Calu3 (cell line): ENCODE measurements at regions not wholly inside any gene's neighbourhood (a gene's known extent, or its start where the extent isn't known, plus 50 kb on each side); places are given as distances from the start of the nearest gene placed in this dataset.

Source experiments
- BruUV-seq: library from RNA; stranded (reverse); fragments of 400-500 nt; replicated peaks from 2 replicates; lab custom pipeline; 2021; lab: Mats Ljungman, UMichigan
- CTCF ChIA-PET: fragments of 300-600 bp; sonication (Branson Sonifier 250); formaldehyde crosslinking; loops from one replicate; lab custom pipeline; 2022; ENCODE audit warnings: antibody characterized with exemption; lab: Charles Lee
- DNase-seq: peaks from one replicate; pipeline ENCODE4 v3.0.0; 2022
- H3K27ac Mint-ChIP-seq: one replicate; pipeline ENCODE4 v1.8.0; 2022; ENCODE audit warnings: mixed read lengths; ENCODE audit not compliant: unreplicated experiment
- H3K27me3 Mint-ChIP-seq: one replicate; pipeline ENCODE4 v1.8.0; 2022; ENCODE audit warnings: mixed read lengths; ENCODE audit not compliant: unreplicated experiment
- H3K36me3 Mint-ChIP-seq: one replicate; pipeline ENCODE4 v1.8.0; 2022; ENCODE audit warnings: mild to moderate bottlenecking, moderate library complexity, mixed read lengths; ENCODE audit not compliant: insufficient read depth, unreplicated experiment
- H3K4me1 Mint-ChIP-seq: one replicate; pipeline ENCODE4 v1.8.0; 2022; ENCODE audit warnings: mild to moderate bottlenecking, low read depth, mixed read lengths; ENCODE audit not compliant: unreplicated experiment
- H3K4me3 Mint-ChIP-seq: one replicate; pipeline ENCODE4 v1.8.0; 2022; ENCODE audit warnings: mild to moderate bottlenecking, low read depth, moderate library complexity, mixed read lengths; ENCODE audit not compliant: unreplicated experiment
- H3K9me3 Mint-ChIP-seq: one replicate; pipeline ENCODE4 v1.8.0; 2022; ENCODE audit warnings: low read depth, mixed read lengths; ENCODE audit not compliant: unreplicated experiment
- CTCF ChIP-seq: fragments of 200-600 bp; IDR thresholded peaks from one replicate; pipeline ENCODE4 v1.8.0; 2022; ENCODE audit warnings: antibody characterized with exemption; ENCODE audit not compliant: unreplicated experiment
- intact Hi-C: fragments of 100-400 bp; cut with micrococcal nuclease; formaldehyde crosslinking; loops from one replicate; pipeline ENCODE4 v1.10.0; 2022; ENCODE audit not compliant: unreplicated experiment

- no peaks in the 10 kb centered on the region for H3K4me1 Mint-ChIP-seq
- TF ChIP-seq CTCF, result no peak
- H3K27me3 Mint-ChIP-seq, result no peaks in the 10 kb centered on the region
- no peak for DNase-seq
- no peak overlapping the region for H3K27ac Mint-ChIP-seq
- peaks cover 7% of the 10 kb centered on the region for H3K9me3 Mint-ChIP-seq
- BruUV-seq, result no TSS peak
- intact Hi-C loops, result no loop called here
- H3K36me3 Mint-ChIP-seq, result no peaks in the 10 kb centered on the region
- CTCF ChIA-PET, result no interaction called here
- no peak overlapping the region for H3K4me3 Mint-ChIP-seq
Measured at GRCh38 chr4:42729505-42730237, 72.8 kb upstream of the ATP8A1 start.

- no peak for DNase-seq
- no peaks in the 10 kb centered on the region for H3K36me3 Mint-ChIP-seq
- H3K27me3 Mint-ChIP-seq, result no peaks in the 10 kb centered on the region
- peaks cover 4% of the 10 kb centered on the region for H3K9me3 Mint-ChIP-seq
- CTCF ChIA-PET, result no interaction called here
- no peak overlapping the region for H3K4me3 Mint-ChIP-seq
- intact Hi-C loops, result no loop called here
- H3K27ac Mint-ChIP-seq, result no peak overlapping the region
- H3K4me1 Mint-ChIP-seq, result no peaks in the 10 kb centered on the region
- TF ChIP-seq CTCF, result no peak
- no TSS peak for BruUV-seq
Measured at GRCh38 chr4:42724451-42724850, 67.5 kb upstream of the ATP8A1 start.

GRCh38 chr4:42720533-42720932, 63.6 kb upstream of the ATP8A1 start:
- CTCF ChIA-PET, result no interaction called here
- intact Hi-C loops, result no loop called here
- Mint-ChIP-seq H3K4me1 (no peaks in the 10 kb centered on the region), H3K4me3 (no peak overlapping the region), H3K27me3 (no peaks in the 10 kb centered on the region), H3K27ac (no peak overlapping the region), H3K36me3 (no peaks in the 10 kb centered on the region), H3K9me3 (peaks cover 2% of the 10 kb centered on the region)
- no peak for TF ChIP-seq CTCF
- DNase-seq, result no peak
- no TSS peak for BruUV-seq

- CTCF ChIA-PET, result no interaction called here
- no peaks in the 10 kb centered on the region for H3K36me3 Mint-ChIP-seq
- no peak for DNase-seq
Measured at GRCh38 chr4:42719257-42719656, 62.4 kb upstream of the ATP8A1 start.

More at GRCh38 chr4:42719257-42719656, 62.4 kb upstream of the ATP8A1 start:
- intact Hi-C loops, result no loop called here
- H3K27me3 Mint-ChIP-seq, result no peaks in the 10 kb centered on the region
- no peaks in the 10 kb centered on the region for H3K4me1 Mint-ChIP-seq
- BruUV-seq, result no TSS peak
- TF ChIP-seq CTCF, result no peak
- H3K27ac Mint-ChIP-seq, result no peak overlapping the region
- no peak overlapping the region for H3K4me3 Mint-ChIP-seq
- H3K9me3 Mint-ChIP-seq, result peaks cover 2% of the 10 kb centered on the region
